Sciatic nerve (tissue), 2 donors: ENCODE measurements at regions not wholly inside any gene's neighbourhood (a gene's known extent, or its start where the extent isn't known, plus 50 kb on each side); places are given as distances from the start of the nearest gene placed in this dataset.
"Not testable (repeated sequence)": the region's sequence is repeated elsewhere in the genome, so short reads cannot be mapped to it uniquely, and the experiment has no call there.

Source experiments
- ATAC-seq: fragments of 200-7000 bp; cut with Tn5 transposase; one replicate; pipeline ENCODE4 v1.9.1; 2020; ENCODE audit warnings: mild to moderate bottlenecking, moderate library complexity
- DNase-seq: peaks from one replicate; pipeline ENCODE4 v3.0.0-alpha.2; 2020; ENCODE audit warnings: low spot score
- intact Hi-C: fragments of 100-400 bp; cut with DNase I; formaldehyde crosslinking; loops from one replicate; pipeline ENCODE4 v1.14.2; 2022
- donor health status: DM: no; HTN: no; CAD: no.
- donor health status: DM: no; HTN: no; CAD: no.

DNA sequence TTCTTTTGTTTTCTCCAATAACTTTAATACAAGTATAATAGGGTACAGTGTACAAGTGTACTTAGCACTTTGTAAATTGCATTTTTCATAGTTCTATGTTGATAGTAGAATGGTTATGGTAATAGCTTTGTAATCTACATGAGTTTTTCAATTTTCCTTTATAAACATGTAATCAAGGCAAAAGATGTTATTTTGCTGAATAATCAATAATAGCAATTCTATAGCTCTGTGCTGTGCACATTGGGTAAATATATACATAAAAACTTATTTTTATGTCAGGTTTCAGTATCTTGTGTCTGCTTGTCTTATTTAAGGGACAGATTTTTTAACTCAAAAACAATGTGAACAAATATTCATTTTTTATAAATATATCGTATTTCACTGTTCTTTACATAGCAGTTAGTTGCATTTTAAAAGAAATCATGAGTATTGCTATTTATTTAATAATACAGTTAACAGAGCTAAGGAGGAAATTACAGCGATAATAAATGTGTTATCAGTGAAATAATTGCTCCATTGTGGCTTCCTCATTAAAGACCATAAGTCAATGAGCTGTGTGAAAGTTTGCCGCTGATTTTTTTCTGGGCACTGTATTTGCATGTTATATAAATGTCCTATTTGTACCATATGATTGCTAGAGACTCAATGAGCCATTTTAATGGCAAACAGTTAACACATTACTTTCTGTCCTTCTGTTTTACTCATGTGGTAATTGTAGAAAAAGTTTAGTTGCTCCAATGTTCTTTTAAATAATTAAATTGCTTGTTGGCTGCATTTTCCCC lies 214.6 kb upstream of the STAC start:
- no peak for ATAC-seq
- DNase-seq, result no peak
- intact Hi-C loops, result no loop called here

DNA sequence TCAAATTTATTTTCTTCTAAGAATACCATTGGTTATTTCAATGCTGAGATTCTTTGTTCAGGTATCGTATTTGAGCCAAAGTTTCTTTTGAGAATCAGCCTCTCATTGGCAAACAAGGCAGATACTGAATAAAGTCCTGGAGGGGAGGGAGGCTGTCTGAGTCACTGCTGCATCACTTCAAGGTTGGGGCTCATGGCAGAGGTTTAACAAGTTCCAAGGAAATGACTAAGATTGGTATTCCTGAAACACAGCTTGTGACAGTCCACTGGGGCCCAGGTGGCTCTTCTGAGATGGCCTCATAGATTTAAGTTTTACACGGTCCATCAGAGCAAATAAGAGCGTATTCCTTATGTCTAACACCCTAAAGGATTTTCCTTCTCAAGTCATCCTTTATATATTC lies 213.8 kb upstream of the STAC start:
- no peak for DNase-seq
- ATAC-seq, result no peak
- intact Hi-C loops, result no loop called here

DNA sequence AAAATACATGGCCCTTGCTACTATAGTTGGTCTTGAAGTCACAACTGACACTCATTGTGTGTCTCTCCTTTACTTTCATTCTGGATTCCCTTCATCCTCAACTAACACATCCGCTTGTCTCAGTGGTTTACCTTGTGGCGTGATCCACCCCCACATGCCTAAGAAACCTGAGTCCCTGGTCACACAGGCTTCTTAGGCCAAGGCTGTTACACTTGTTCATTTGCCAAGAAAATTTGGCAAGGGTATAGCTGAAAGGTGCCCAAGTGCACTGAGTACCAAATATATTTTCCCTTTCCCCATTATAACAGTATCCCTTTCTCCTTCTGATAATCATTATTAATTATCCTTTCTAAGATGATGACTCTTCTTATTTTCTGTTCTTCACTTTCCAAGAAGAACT lies 207.6 kb upstream of the STAC start:
- ATAC-seq (no peak), DNase-seq (no peak)
- intact Hi-C loops, result no loop called here

DNA sequence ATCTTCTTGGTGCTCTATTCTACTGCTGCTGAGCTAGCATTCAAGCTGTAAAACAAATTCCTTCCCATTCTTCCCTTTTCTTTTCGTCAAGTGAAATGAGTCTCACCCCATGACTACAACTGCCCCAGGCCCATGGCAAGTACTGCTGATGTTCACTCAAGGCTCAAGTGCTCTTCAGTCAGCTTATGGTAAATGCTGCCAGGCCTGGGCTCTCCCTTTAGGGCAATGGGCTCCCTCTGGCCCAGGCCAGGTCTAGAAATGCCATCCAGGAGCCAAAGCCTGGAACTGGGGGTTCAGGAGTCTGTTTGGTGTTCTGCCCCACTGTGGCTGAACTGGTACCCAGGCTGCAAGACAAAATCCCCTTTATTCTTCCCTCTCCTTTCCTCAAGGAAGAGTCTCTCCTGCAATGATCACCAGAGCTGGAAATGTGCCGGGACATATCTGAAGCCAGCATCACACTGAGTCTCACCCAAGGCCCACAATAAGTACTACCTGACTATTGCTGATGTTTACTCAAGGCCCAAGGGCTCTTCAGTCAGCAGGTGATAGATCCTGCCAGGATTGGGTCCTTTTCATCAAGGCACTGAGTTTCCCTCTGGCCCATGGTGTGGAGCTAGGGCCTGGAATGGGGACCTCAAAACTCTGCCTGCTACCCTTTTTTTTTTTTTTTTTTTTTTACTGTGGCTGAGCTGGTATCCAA lies 205.0 kb upstream of the STAC start:
- ATAC-seq (no peak), DNase-seq (no peak)
- intact Hi-C loops, result no loop called here

DNA sequence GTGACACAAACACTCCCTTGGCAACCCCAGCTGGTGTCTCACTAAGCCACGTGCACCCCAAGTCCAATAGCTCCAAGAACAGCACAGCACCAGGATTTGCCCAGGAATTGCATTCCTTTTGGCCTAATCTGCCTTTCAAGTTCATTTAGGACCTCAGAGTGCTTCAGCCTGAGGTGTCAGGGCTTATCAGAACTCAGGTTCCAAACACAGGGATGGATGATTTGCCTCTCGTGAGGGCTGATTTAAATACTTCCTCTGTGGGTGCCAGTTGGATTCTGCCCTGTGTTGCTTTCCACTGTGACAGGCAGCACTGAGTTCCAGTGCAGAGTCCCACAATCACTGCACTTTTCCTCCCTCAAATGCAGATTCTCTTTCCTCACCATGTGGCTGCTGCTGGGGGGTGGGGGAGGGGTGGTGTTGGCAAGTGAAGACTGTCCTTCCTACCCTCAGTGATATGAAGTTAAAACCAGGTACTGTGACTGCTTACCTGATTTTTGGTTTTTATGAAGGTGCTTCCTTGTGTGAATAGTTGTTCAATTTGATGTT lies 204.3 kb upstream of the STAC start:
- intact Hi-C loops, result no loop called here
- no peak for ATAC-seq
- DNase-seq, result no peak

DNA sequence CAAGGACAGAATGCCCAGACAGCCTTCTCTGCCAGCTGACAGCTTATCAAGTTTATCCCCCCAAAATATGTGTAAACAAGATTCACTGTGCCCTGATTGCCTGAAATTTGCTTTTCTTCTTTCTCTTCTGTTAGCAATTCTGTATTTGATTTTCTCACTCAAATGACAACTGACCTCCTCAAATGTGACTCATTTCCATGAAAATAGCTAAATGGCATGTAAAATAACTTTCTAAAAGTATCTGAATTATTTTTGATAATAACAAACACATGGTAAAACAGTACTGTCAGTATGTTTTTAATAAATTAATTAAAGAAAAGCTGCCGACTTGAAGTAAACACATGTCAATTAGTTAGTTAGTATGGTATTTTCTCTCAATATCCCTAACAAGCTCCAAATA lies 202.3 kb upstream of the STAC start:
- no peak for DNase-seq
- intact Hi-C loops, result no loop called here
- no peak for ATAC-seq

DNA sequence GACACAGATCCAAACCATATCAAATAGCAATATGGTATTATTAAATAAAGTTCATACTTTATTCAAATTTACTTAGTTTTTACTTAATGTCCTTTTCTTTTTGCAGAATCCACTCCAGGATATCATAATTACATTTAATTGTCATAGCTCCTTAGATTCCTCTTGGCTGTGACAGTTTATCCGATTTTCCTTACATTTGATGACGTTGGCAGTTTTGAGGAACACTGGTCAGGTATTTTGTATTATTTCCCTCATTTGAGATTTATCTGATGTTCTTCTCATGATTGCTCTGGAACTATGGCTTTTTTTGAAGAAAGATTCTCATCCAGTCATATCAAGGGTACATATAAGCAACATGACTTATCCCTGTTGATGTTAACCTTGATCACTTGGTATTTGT lies 198.3 kb upstream of the STAC start:
- no peak for DNase-seq
- intact Hi-C loops, result no loop called here
- ATAC-seq, result no peak

DNA sequence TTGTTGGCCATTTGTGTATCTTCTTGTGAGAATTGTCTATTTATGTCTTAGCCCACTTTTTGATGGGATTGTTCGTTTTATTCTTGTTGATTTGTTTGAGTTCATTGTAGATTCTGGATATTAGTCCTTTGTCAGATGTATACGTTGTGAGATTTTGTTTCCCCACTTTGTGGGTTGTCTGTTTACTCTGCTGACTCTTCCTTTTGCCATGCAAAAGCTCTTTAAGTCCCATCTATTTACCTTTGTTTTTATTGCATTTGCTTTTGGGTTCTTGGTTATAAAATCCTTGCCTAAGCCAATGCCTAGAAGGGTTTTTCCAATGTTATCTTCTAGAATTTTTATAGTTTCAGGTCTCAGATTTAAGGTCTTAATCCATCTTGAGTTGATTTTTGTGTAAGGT lies 193.1 kb upstream of the STAC start:
- intact Hi-C loops, ATAC-seq, DNase-seq: not testable (repeated sequence)

DNA sequence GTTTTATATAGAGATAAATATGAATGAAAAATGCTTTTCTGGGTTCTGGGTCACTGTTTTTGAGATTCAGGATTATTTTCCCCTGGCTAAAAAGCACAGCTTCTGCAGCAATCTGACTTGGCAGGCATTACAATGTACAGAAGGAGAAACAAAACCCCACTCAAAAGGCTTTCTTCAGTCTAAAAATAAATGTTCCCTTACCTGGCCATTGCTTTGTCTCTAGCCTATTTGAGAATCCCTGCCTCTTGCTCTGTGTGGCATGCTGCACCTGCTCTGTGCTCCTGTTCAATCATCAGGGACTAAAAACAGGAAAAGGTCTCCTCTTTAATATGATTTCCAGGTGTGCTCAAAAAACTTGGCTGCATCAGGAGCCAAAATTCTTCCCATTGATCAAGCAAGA lies 187.4 kb upstream of the STAC start:
- intact Hi-C loops, result no loop called here
- no peak for DNase-seq
- ATAC-seq, result no peak

DNA sequence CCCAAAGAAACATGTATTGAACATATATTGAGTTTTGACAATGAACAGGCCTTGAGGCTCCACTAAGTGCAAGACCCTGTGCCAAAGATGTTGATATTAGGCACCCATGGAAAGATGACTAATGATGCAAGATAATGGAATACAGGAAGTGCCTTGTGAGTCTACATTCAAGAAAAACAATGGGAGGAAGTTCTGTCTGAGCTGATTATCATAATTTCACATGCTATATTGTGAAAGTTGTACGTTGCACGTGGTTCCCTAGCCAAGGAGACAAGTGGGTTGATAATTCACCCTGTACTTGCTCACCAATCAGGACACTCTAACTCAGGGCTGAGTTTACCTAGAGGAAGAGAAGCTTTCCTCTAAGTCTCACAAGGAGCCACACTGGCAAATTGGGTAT lies 186.9 kb upstream of the STAC start:
- intact Hi-C loops, result no loop called here
- no peak for ATAC-seq
- DNase-seq, result no peak

DNA sequence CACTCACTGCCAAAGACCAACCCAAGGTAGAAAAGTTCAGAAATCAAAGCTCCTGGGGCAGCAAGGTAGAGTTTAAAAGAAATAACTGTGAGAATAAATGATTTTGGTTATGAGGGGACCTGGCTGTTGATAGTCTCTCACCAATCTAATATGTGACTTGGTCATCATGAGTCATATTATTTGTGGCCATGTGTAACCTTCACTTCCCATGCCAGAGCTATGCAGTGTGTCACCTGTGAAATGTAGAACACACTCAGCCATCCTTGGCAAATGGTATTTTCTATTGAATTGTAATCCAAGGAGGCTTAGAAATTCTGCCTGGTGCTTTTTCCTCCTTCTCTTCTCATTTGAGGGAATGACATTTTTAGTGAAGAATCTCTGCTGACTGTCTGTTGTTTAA lies 184.2 kb upstream of the STAC start:
- intact Hi-C loops, result no loop called here
- DNase-seq, result no peak
- ATAC-seq, result no peak

DNA sequence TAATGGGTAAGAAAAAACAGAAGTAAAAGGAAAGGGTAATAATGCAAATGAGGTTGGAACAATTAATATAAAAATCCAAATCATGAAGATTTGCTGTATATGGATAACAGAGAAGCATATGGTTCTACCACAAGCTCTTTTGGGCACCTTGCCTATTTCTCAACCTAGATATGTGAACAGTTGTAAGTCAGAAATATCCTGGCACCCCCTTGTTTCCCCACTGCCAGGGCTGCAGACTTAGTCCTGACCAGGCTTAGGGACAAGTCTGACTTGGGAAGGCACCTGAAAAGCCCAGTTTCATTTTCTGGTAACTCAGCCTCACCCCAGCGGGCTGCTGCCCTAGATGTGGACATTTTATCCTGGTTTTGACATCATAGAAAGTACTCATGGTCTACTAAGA lies 183.2 kb upstream of the STAC start:
- ATAC-seq (no peak), DNase-seq (no peak)
- intact Hi-C loops, result no loop called here

DNA sequence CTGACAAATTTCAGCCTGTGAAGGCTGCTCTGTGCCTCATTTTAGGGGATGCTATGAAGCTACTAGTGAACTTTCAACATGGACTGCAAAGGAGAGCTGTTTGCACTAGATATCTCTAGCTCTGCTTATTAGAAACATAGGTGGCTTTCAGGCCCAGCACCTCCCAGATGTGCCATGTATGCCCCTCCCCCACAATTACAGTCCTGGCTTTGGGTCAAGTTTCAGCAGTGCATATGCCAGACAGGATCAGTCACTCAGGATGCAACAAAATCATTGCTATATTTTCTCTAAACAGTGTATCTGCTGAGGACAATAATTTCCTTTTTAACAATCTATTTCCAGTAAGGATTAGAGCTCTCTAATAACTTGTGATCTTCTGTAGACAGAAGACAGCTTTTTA lies 178.8 kb upstream of the STAC start:
- DNase-seq (no peak), ATAC-seq (no peak)
- intact Hi-C loops, result no loop called here

DNA sequence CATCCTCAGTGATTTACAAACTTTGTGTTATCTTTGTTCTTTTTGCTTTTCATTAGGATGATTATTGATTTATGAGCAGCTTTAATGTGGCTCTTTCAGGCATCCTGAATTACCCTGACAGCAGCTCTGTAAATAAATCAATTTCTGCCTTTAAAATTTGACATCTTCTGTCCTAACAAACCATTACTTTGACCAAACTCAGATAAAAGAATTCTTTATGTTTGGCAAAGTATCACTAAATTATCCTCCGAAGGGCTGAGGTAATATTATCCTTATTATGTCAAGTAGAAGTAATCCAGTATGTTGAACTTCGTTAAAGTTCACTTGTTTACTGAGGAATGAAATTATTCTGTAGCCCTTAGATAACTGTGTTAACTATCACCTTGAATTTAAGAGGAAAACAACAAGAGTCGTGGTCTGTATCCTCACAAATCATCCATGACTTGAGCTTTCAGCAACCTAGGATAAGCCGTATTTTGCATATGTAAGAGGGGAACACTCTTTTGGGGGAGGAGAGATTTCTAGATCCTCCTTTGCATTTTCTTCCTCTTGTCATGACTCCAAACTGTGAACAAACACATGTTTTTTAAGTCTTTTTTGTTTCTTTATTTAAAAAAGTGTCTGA lies 173.2 kb upstream of the STAC start:
- intact Hi-C loops, result no loop called here
- ATAC-seq (no peak), DNase-seq (no peak)

DNA sequence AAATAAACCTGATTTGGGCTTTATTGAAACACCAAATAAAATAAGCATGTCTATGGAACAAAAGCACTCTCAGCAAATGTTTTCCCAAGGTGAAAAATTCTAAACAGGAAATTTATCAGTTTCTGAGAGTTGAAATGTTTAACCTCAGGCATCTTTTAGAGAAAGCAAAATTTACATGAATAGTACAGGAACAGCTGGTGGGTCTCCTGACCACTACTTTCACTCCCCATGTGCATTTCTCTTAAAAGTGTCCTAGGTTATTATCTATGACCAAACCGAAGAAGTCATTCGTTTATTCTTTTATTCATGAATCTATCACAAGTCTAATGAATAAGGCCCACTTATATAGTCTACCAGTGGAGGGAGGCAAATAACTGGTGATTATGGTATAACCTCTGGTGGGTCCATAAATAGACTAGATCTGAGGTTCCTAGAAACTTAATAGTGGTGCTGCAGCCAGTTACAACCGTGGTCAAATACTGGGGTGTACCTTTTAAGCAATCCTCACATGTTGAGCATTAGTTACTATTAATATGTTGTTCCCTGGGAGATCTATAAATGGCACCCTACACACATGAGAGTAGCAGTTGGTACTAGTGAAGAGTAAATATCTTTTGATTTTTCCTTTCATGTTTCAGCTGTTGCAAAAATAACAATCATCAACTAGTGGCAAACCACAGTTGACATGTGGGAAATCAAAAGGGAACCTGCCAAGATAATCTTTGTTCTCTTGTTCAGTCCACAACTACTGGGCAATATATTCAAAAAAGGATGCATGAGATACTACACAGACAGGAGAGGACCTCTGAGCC lies 169.3 kb upstream of the STAC start:
- intact Hi-C loops, result no loop called here
- no peak for DNase-seq
- no peak for ATAC-seq

DNA sequence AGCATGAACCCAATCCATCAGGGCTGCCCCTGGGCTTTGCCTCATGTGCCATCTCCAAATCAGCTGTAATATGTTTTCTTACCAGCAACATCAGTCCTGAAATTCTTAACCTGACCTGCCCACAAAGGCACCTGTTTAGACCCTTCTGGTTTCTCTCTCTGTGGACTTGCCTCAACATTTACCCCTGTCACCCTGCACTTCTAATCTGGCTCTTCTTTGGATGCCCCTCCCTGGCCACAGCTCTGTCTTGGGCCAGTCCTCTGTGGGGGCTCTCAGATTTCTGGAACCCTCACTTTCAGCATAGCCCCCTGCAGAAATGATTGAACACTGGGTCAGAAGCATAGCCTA lies 168.7 kb upstream of the STAC start:
- intact Hi-C loops, result no loop called here
- ATAC-seq, result no peak
- no peak for DNase-seq

DNA sequence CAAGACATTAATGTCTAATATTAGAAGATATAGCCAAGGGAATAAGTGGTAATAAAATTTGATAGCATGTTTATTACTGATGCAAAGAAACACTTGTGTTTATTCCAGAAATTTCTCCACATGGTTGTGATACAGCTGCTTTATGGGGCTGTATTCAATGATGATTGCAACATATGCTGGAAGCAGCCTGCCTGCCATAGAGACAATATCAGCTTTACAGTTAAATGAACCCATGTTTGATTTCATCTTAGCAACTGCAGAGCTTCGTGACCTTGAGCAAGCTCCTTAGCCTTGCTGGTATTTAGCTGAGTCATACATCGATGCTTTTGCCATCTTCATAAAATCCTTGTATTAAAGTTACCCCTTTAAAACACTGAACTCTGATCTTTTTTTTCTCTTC lies 168.1 kb upstream of the STAC start:
- intact Hi-C loops, result no loop called here
- DNase-seq, result no peak
- no peak for ATAC-seq

DNA sequence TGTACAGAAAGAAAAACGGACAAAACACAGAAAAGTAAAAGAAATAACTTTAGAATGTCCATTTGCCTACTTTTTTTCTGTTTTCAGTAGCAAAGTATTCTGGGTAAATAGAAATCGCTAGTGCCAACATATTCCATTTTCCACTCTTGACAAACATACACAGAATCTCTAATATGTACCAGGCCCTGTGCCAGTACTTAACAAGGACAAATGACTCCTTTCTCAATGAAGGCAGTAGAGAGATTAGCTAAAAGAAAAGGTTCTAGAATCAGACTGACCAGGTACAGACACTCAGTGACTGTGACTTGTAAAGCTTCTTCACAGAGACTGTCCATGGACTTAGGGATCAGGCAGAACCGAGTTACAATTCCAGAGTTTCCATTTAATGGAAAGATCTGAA lies 165.8 kb upstream of the STAC start:
- no peak for DNase-seq
- intact Hi-C loops, result no loop called here
- ATAC-seq, result no peak

DNA sequence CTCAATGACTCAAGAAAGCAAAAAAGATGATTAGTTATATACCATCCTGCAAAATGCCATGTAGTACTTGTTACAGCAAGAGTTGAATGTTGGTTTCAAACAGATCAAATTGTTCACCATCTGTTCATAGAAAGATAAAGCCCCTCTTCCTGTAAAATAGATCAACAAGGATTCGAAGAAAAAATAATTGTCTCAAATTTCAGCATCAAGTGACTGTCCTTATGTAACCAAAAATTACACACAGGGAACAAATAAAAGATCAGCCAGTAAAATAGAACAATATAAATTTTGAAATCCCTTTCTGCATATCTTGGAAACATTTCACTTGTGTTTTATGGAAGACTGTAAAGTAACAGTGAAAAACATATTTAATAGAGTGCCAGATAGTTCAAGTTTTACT lies 165.1 kb upstream of the STAC start:
- ATAC-seq (no peak), DNase-seq (no peak)
- intact Hi-C loops, result no loop called here

DNA sequence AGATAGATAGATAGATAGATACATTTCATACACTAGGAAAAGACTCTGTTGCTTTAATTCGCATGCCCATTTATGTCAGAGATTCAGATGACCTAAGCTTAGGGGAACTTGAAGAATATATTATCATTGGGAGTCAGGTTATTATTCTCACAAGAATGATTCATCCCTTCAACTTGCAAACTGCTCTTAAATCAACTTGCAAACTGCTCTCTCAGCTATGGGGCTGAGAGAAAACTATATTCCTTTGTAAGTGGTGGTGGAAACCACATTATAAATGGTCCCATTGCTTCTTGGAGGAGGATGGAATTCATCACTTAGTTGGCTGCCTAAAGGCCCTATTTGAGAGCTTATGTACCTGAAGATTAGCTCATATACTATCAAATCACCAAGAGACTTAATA lies 160.9 kb upstream of the STAC start:
- intact Hi-C loops, result no loop called here
- ATAC-seq, result no peak

More for the DNA sequence above, 160.9 kb upstream of the STAC start:
- DNase-seq, result no peak
